Mesenchymal stem cell (in vitro differentiated cells and primary cell): ENCODE measurements at regions not wholly inside any gene's neighbourhood (a gene's known extent, or its start where the extent isn't known, plus 50 kb on each side); places are given as distances from the start of the nearest gene placed in this dataset.

Experiments
- DNase-seq: peaks from one replicate; pipeline ENCODE4 v3.0.0-alpha.2; 2013
- H2AFZ ChIP-seq: one replicate; pipeline ENCODE4 v1.6.1; 2013; ENCODE audit warnings: low read depth, mild to moderate bottlenecking, control low read depth, inconsistent platforms, low read length, moderate library complexity
- H2AK5ac ChIP-seq: 2 replicates; pipeline ENCODE4 v1.6.1; 2013; ENCODE audit warnings: low read length, moderate library complexity, mild to moderate bottlenecking, inconsistent platforms; ENCODE audit not compliant: severe bottlenecking
- H2BK120ac ChIP-seq: one replicate; pipeline ENCODE4 v1.6.1; 2013; ENCODE audit warnings: low read depth, mild to moderate bottlenecking, inconsistent platforms, low read length, moderate library complexity
- H2BK12ac ChIP-seq, 2 experiments: one replicate each; pipeline ENCODE4 v1.6.1; 2013; ENCODE audit warnings: inconsistent platforms in 2 of 2, low read length in 2 of 2, mild to moderate bottlenecking in 2 of 2, moderate library complexity in 2 of 2, control low read depth in 1 of 2
- H2BK15ac ChIP-seq: one replicate; pipeline ENCODE4 v1.6.1; 2013; ENCODE audit warnings: mild to moderate bottlenecking, low read depth, inconsistent platforms; ENCODE audit not compliant: poor library complexity, severe bottlenecking
- H2BK5ac ChIP-seq: 2 replicates; pipeline ENCODE4 v1.6.1; 2013; ENCODE audit warnings: low read depth, mild to moderate bottlenecking, low read length, control low read depth, inconsistent platforms; ENCODE audit not compliant: poor library complexity, severe bottlenecking
- H3K14ac ChIP-seq, 2 experiments: one replicate each; pipeline ENCODE4 v1.6.1; 2013; ENCODE audit warnings: inconsistent platforms in 2 of 2, low read length in 2 of 2, control low read depth in 1 of 2, mild to moderate bottlenecking in 1 of 2, moderate library complexity in 1 of 2
- H3K18ac ChIP-seq, 2 experiments: one replicate each; pipeline ENCODE4 v1.6.1; 2013; ENCODE audit warnings: inconsistent platforms in 2 of 2, low read length in 2 of 2, control low read depth in 1 of 2, low read depth in 1 of 2, mild to moderate bottlenecking in 1 of 2
- H3K23ac ChIP-seq, 2 experiments: one replicate each; pipeline ENCODE4 v1.6.1; 2013; ENCODE audit warnings: inconsistent platforms in 2 of 2, low read length in 2 of 2, mild to moderate bottlenecking in 2 of 2, moderate library complexity in 2 of 2, control low read depth in 1 of 2
- H3K27ac ChIP-seq: 2 replicates; pipeline ENCODE4 v1.5.1; 2013; ENCODE audit warnings: mild to moderate bottlenecking, moderate library complexity, low read length, control low read depth, inconsistent platforms; ENCODE audit not compliant: poor library complexity, severe bottlenecking
- H3K27me3 ChIP-seq, 2 experiments: 2 replicates each; pipeline versions ENCODE4 v1.6.1 to v1.7.0; 2013; ENCODE audit warnings: low read length in 2 of 2, mild to moderate bottlenecking in 2 of 2, moderate library complexity in 2 of 2, control low read depth in 1 of 2, inconsistent platforms in 1 of 2; ENCODE audit not compliant: control insufficient read depth in 1 of 2, insufficient read depth in 1 of 2
- H3K36me3 ChIP-seq, 2 experiments: 2 replicates each; pipeline versions ENCODE4 v1.6.1 to v1.7.0; 2013; ENCODE audit warnings: low read length in 2 of 2, control low read depth in 1 of 2, inconsistent platforms in 1 of 2, low read depth in 1 of 2, mild to moderate bottlenecking in 1 of 2; ENCODE audit not compliant: insufficient read depth in 2 of 2, control insufficient read depth in 1 of 2
- H3K4ac ChIP-seq, 2 experiments: one replicate each; pipeline ENCODE4 v1.6.1; 2013; ENCODE audit warnings: inconsistent platforms in 2 of 2, low read length in 2 of 2, mild to moderate bottlenecking in 2 of 2, moderate library complexity in 2 of 2, control low read depth in 1 of 2, low read depth in 1 of 2
- H3K4me1 ChIP-seq: 2 replicates; pipeline ENCODE4 v1.6.1; 2013; ENCODE audit warnings: low read depth, low read length, control low read depth; ENCODE audit not compliant: control insufficient read depth, insufficient read depth
- H3K4me2 ChIP-seq: 2 replicates; pipeline ENCODE4 v1.6.1; 2013; ENCODE audit warnings: low read length, mild to moderate bottlenecking, inconsistent platforms; ENCODE audit not compliant: poor library complexity, severe bottlenecking
- H3K4me3 ChIP-seq, 2 experiments: 2 replicates each; pipeline versions ENCODE4 v1.5.1 to v1.7.0; 2013; ENCODE audit warnings: low read length in 2 of 2, mild to moderate bottlenecking in 2 of 2, control low read depth in 1 of 2, low read depth in 1 of 2; ENCODE audit not compliant: insufficient read depth in 1 of 2
- H3K79me1 ChIP-seq: replicated peaks from 2 replicates; pipeline ENCODE4 v1.6.1; 2013; ENCODE audit warnings: mild to moderate bottlenecking, control low read depth, low read length, inconsistent platforms; ENCODE audit not compliant: poor library complexity, severe bottlenecking
- H3K9ac ChIP-seq: 2 replicates; pipeline ENCODE4 v1.7.0; 2013; ENCODE audit warnings: mild to moderate bottlenecking, low read length, moderate library complexity
- H3K9me3 ChIP-seq: 2 replicates; pipeline ENCODE4 v1.7.0; 2013; ENCODE audit warnings: mild to moderate bottlenecking, low read length; ENCODE audit not compliant: control insufficient read depth
- H4K8ac ChIP-seq: one replicate; pipeline ENCODE4 v1.6.1; 2013; ENCODE audit warnings: inconsistent platforms, mild to moderate bottlenecking, low read length, moderate library complexity
- H4K91ac ChIP-seq: one replicate; pipeline ENCODE4 v1.6.1; 2013; ENCODE audit warnings: mild to moderate bottlenecking, low read length, inconsistent platforms
- WGBS: methylation state at CpG from one replicate; pipeline ENCODE4 v1.1.7; 2013; ENCODE audit warnings: mixed read lengths; 5-methylcytosine and 5-hydroxymethylcytosine counted together

- DNase-seq: no peak
- Histone ChIP-seq H3K9ac (no peak overlapping the region), H2BK120ac (no peak overlapping the region), H3K79me1 (no peaks in the 10 kb centered on the region), H3K36me3 (no peaks in the 10 kb centered on the region), H3K4me1 (no peaks in the 10 kb centered on the region), H2BK15ac (no peak overlapping the region), H3K4me3 (no peak overlapping the region), H3K4me2 (no peak overlapping the region), H3K27me3 (no peaks in the 10 kb centered on the region), H2AFZ (no peak overlapping the region), H3K14ac (no peak overlapping the region), H3K9me3 (no peaks in the 10 kb centered on the region), H2AK5ac (no peak overlapping the region), H2BK5ac (no peak overlapping the region), H2BK12ac (no peak overlapping the region), H4K8ac (no peak overlapping the region), H3K27ac (no peak overlapping the region), H4K91ac (no peak overlapping the region), H3K23ac (no peak overlapping the region), H3K4ac (no peak overlapping the region), H3K18ac (no peak overlapping the region)
- 80% methylated on average over 6 of the region's 7 CpGs for WGBS
Observed at GRCh38 chr3:23079976-23080375, 123.2 kb upstream of the UBE2E2 start.

- Histone ChIP-seq H3K18ac (no peak overlapping the region), H3K27ac (no peak overlapping the region), H3K9ac (no peak overlapping the region), H2AK5ac (no peak overlapping the region), H3K9me3 (no peaks in the 10 kb centered on the region), H3K27me3 (no peaks in the 10 kb centered on the region), H3K4me3 (no peak overlapping the region), H2BK5ac (no peak overlapping the region), H3K4me2 (no peak overlapping the region), H4K8ac (no peak overlapping the region), H2BK12ac (no peak overlapping the region), H3K4me1 (no peaks in the 10 kb centered on the region), H3K36me3 (no peaks in the 10 kb centered on the region), H3K79me1 (no peaks in the 10 kb centered on the region), H3K14ac (no peak overlapping the region), H3K4ac (no peak overlapping the region), H2BK15ac (no peak overlapping the region), H3K23ac (no peak overlapping the region), H4K91ac (no peak overlapping the region), H2AFZ (no peak overlapping the region), H2BK120ac (no peak overlapping the region)
- DNase-seq: no peak
- 86% methylated on average over 4 of the region's 4 CpGs for WGBS
Observed at GRCh38 chr3:23083701-23084100, 119.4 kb upstream of the UBE2E2 start.

- H3K9ac ChIP-seq: no peak overlapping the region
- no peak overlapping the region for H3K23ac ChIP-seq
- H3K27ac ChIP-seq: no peak overlapping the region
- H3K4me3 ChIP-seq: no peak overlapping the region
- no peak overlapping the region for H2BK15ac ChIP-seq
- no peak for DNase-seq
- no peaks in the 10 kb centered on the region for H3K79me1 ChIP-seq
- no peak overlapping the region for H3K14ac ChIP-seq
- H4K91ac ChIP-seq: no peak overlapping the region
- H3K27me3 ChIP-seq: no peaks in the 10 kb centered on the region
- H3K18ac ChIP-seq: no peak overlapping the region
- H4K8ac ChIP-seq: no peak overlapping the region
- no peak overlapping the region for H2AK5ac ChIP-seq
- H3K4ac ChIP-seq: no peak overlapping the region
- no peaks in the 10 kb centered on the region for H3K9me3 ChIP-seq
- no peaks in the 10 kb centered on the region for H3K36me3 ChIP-seq
- no peak overlapping the region for H2BK120ac ChIP-seq
- no peak overlapping the region for H2BK5ac ChIP-seq
- no peak overlapping the region for H2AFZ ChIP-seq
- no peak overlapping the region for H2BK12ac ChIP-seq
- no peak overlapping the region for H3K4me2 ChIP-seq
- H3K4me1 ChIP-seq: no peaks in the 10 kb centered on the region
Observed at GRCh38 chr3:23084367-23084766, 118.8 kb upstream of the UBE2E2 start.

- Histone ChIP-seq H2AFZ (no peak overlapping the region), H3K14ac (no peak overlapping the region), H3K27me3 (no peaks in the 10 kb centered on the region), H3K4me2 (no peak overlapping the region), H3K79me1 (no peaks in the 10 kb centered on the region), H3K23ac (no peak overlapping the region), H3K4ac (no peak overlapping the region), H3K9me3 (no peaks in the 10 kb centered on the region), H4K91ac (no peak overlapping the region), H2BK15ac (no peak overlapping the region), H3K4me3 (no peak overlapping the region), H3K4me1 (no peaks in the 10 kb centered on the region), H2BK120ac (no peak overlapping the region), H3K36me3 (no peaks in the 10 kb centered on the region), H3K18ac (no peak overlapping the region), H2AK5ac (no peak overlapping the region), H3K27ac (no peak overlapping the region), H2BK12ac (no peak overlapping the region), H4K8ac (no peak overlapping the region), H2BK5ac (no peak overlapping the region), H3K9ac (no peak overlapping the region)
- WGBS: 100% methylated on average over 1 of the region's 1 CpG
- DNase-seq: no peak
Observed at GRCh38 chr3:23085261-23085660, 117.9 kb upstream of the UBE2E2 start.
